K562 (cell line): ENCODE measurements at regions not wholly inside any gene's neighbourhood (a gene's known extent, or its start where the extent isn't known, plus 50 kb on each side); places are given as distances from the start of the nearest gene placed in this dataset.

Source experiments
- ATAC-seq: fragments of 200-7000 bp; cut with Tn5 transposase; 3 replicates; pipeline ENCODE4 v1.9.1; 2020; ENCODE audit warnings: moderate library complexity
- BruUV-seq: library from RNA; stranded (reverse); fragments of 400-500 nt; replicated peaks from 2 replicates; lab custom pipeline; 2021; lab: Mats Ljungman, UMichigan
- CTCF ChIA-PET: fragments of 300-600 bp; formaldehyde crosslinking; extraction: SDS; loops from one replicate; lab custom pipeline; 2021; ENCODE audit warnings: low intra/inter-chr PET ratio; lab: Yijun Ruan, JAX
- POLR2A ChIA-PET: fragments of 300-600, 350-650 bp; sonication (Branson Sonifier 250); formaldehyde crosslinking; extraction: SDS; loops from one replicate; lab custom pipeline; 2021; ENCODE audit warnings: antibody characterized with exemption, inconsistent platforms; lab: Yijun Ruan, JAX
- DNase-seq, 4 experiments: peaks; one replicate each; pipeline versions ENCODE4 v3.0.0 to v3.0.0-alpha.2; 2011 to 2018; ENCODE audit warnings: low spot score in 3 of 4, mixed read lengths in 3 of 4; ENCODE audit errors: extremely low read depth in 1 of 4
- FAIRE-seq: peaks from 2 replicates; lab custom pipeline; 2011; peaks lifted over from hg19 to GRCh38; lab: Jason Lieb, UNC
- H2AFZ ChIP-seq: 2 replicates; pipeline ENCODE4 v1.6.0; 2011; ENCODE audit warnings: low read depth, low read length, control low read depth, inconsistent platforms
- H3K27ac ChIP-seq: fragments of 200-600 bp; 3 replicates; pipeline ENCODE4 v1.8.0; 2011; ENCODE audit warnings: low read depth, mild to moderate bottlenecking, control low read depth, inconsistent platforms, low read length, moderate library complexity, mixed read lengths; ENCODE audit errors: extremely low read depth
- H3K27me3 ChIP-seq, 2 experiments: fragments of 300-600 bp in 1 of 2; 2 replicates in 1 of 2; 3 replicates in 1 of 2; pipeline versions ENCODE4 v1.6.0 to v1.8.0; 2011; ENCODE audit warnings: inconsistent platforms in 2 of 2, low read length in 2 of 2, mild to moderate bottlenecking in 1 of 2, mixed read lengths in 1 of 2, moderate library complexity in 1 of 2; ENCODE audit not compliant: control insufficient read depth in 2 of 2, insufficient read depth in 2 of 2
- H3K36me3 ChIP-seq: fragments of 300-600 bp; 3 replicates; pipeline ENCODE4 v1.8.0; 2011; ENCODE audit warnings: mild to moderate bottlenecking, low read length, inconsistent platforms; ENCODE audit not compliant: control insufficient read depth, insufficient read depth
- H3K4me1 ChIP-seq, 2 experiments: fragments of 200-600 bp in 1 of 2; replicated peaks in 1 of 2; 2 replicates in 1 of 2; 3 replicates in 1 of 2; pipeline versions ENCODE4 v1.5.1 to v1.8.0; 2011; ENCODE audit warnings: inconsistent platforms in 2 of 2, low read length in 2 of 2, mild to moderate bottlenecking in 1 of 2, mixed read lengths in 1 of 2, moderate library complexity in 1 of 2; ENCODE audit not compliant: control insufficient read depth in 2 of 2, insufficient read depth in 2 of 2
- H3K4me2 ChIP-seq: 2 replicates; pipeline ENCODE4 v1.6.1; 2011; ENCODE audit warnings: low read length, control low read depth, inconsistent platforms, mixed read lengths; ENCODE audit not compliant: insufficient read depth
- H3K4me3 ChIP-seq: fragments of 200-600 bp; sonication (generic), shearing (Covaris generic); 2 replicates; pipeline ENCODE4 v1.5.1; 2016; ENCODE audit warnings: control low read depth, inconsistent platforms
- H3K79me2 ChIP-seq: fragments of 200-600 bp; 3 replicates; pipeline ENCODE4 v1.8.0; 2011; ENCODE audit warnings: low read length, inconsistent platforms; ENCODE audit not compliant: control insufficient read depth, insufficient read depth
- H3K9ac ChIP-seq, 2 experiments: 2 replicates each; pipeline versions ENCODE4 v1.6.0 to v1.6.1; 2011; ENCODE audit warnings: low read depth in 2 of 2, low read length in 2 of 2, control low read depth in 1 of 2, inconsistent platforms in 1 of 2, mild to moderate bottlenecking in 1 of 2, mixed read lengths in 1 of 2; ENCODE audit not compliant: insufficient read depth in 1 of 2
- H3K9me1 ChIP-seq: one replicate; pipeline ENCODE4 v1.6.0; 2011; ENCODE audit warnings: inconsistent platforms, mild to moderate bottlenecking, low read length, moderate library complexity; ENCODE audit not compliant: control insufficient read depth, insufficient read depth
- H3K9me3 ChIP-seq: replicated peaks from 2 replicates; pipeline ENCODE4 v1.5.1; 2011; ENCODE audit warnings: low read depth, low read length, inconsistent platforms; ENCODE audit not compliant: control insufficient read depth, insufficient read depth
- H4K20me1 ChIP-seq: replicated peaks from 2 replicates; pipeline ENCODE4 v1.6.1; 2011; ENCODE audit warnings: low read length, inconsistent platforms, mixed read lengths; ENCODE audit not compliant: control insufficient read depth, insufficient read depth
- BHLHE40 ChIP-seq: IDR thresholded peaks from 2 replicates; pipeline ENCODE4 v1.6.1; 2011; ENCODE audit warnings: low read length, improper control_type of control experiment
- CC2D1A ChIP-seq: fragments of 450-650 bp; IDR thresholded peaks from 2 replicates; pipeline ENCODE4 v1.6.1; 2017; ENCODE audit warnings: mild to moderate bottlenecking
- CTBP1 ChIP-seq: fragments of 450-650 bp; IDR thresholded peaks from 2 replicates; pipeline ENCODE4 v1.6.1; 2016; ENCODE audit warnings: borderline replicate concordance
- EHMT2 ChIP-seq: fragments of 450-650 bp; IDR thresholded peaks from 2 replicates; pipeline ENCODE4 v1.6.1; 2018; ENCODE audit warnings: antibody characterized with exemption
- FOXA1 ChIP-seq: fragments of 450-650 bp; IDR thresholded peaks from 2 replicates; pipeline ENCODE4 v1.6.1; 2016; ENCODE audit warnings: mild to moderate bottlenecking, borderline replicate concordance
- GATAD2A ChIP-seq: fragments of 450-650 bp; IDR thresholded peaks from 2 replicates; pipeline ENCODE4 v1.6.1; 2017
- KLF16 ChIP-seq: IDR thresholded peaks from 2 replicates; pipeline ENCODE4 v1.6.1; 2016; ENCODE audit warnings: antibody characterized with exemption
- NBN ChIP-seq: fragments of 450-650 bp; IDR thresholded peaks from 2 replicates; pipeline ENCODE4 v1.6.1; 2016; ENCODE audit warnings: low read depth, mild to moderate bottlenecking
- NCOA4 ChIP-seq: fragments of 450-650 bp; IDR thresholded peaks from 2 replicates; pipeline ENCODE4 v1.6.1; 2018; ENCODE audit warnings: mild to moderate bottlenecking; ENCODE audit not compliant: partially characterized antibody
- NCOA6 ChIP-seq: fragments of 450-650 bp; IDR thresholded peaks from 2 replicates; pipeline ENCODE4 v1.6.1; 2017; ENCODE audit warnings: mild to moderate bottlenecking
- PREB ChIP-seq: sonication (generic); formaldehyde crosslinking; IDR thresholded peaks from 2 replicates; pipeline ENCODE4 v1.8.1; 2023; ENCODE audit warnings: mild to moderate bottlenecking, missing genetic modification reagents
- RNF2 ChIP-seq: sonication (generic); IDR thresholded peaks from 2 replicates; pipeline ENCODE4 v1.6.1; 2016
- SRF ChIP-seq, 2 experiments: fragments of 250-450, 450-650 bp in 1 of 2; sonication (Bioruptor Pico) in 1 of 2; sonication (generic) in 1 of 2; formaldehyde crosslinking; IDR thresholded peaks; 2 replicates each; pipeline versions ENCODE4 v1.5.0 to v1.5.1; 2020 to 2022; ENCODE audit warnings: mild to moderate bottlenecking in 1 of 2, missing genetic modification reagents in 1 of 2
- STAT5A ChIP-seq: IDR thresholded peaks from 2 replicates; pipeline ENCODE4 v1.6.1; 2012; ENCODE audit warnings: low read length, inconsistent platforms, borderline replicate concordance
- TAF9B ChIP-seq: fragments of 450-650 bp; IDR thresholded peaks from 2 replicates; pipeline ENCODE4 v1.6.1; 2018; ENCODE audit warnings: mild to moderate bottlenecking; ENCODE audit not compliant: partially characterized antibody
- ZEB2 ChIP-seq: fragments of 450-650 bp; IDR thresholded peaks from 2 replicates; pipeline ENCODE4 v1.6.1; 2016
- ZNF146 ChIP-seq: IDR thresholded peaks from one replicate; pipeline ENCODE4 v1.6.1; 2018; ENCODE audit warnings: missing compliant biosample characterization; ENCODE audit not compliant: unreplicated experiment
- ZNF431 ChIP-seq: sonication (generic); formaldehyde crosslinking; IDR thresholded peaks from 2 replicates; pipeline ENCODE4 v1.8.0; 2022; ENCODE audit warnings: mild to moderate bottlenecking, missing genetic modification reagents
- WGBS: fragments of 100-300 bp; shearing (Covaris generic); methylation state at CpG from one replicate; pipeline ENCODE4 v1.1.6; 2016; ENCODE audit warnings: low coverage, mixed read lengths; ENCODE audit not compliant: insufficient coverage; ENCODE audit errors: missing lambda C conversion rate; 5-methylcytosine and 5-hydroxymethylcytosine counted together
- in situ Hi-C: fragments of 300-500 bp; cut with MboI; formaldehyde crosslinking; loops from 4 replicates; pipeline ENCODE4 v1.15.0; 2018; ENCODE audit warnings: inconsistent platforms, mixed read lengths
- intact Hi-C: fragments of 100-400 bp; cut with micrococcal nuclease; formaldehyde crosslinking; loops from 2 replicates; pipeline ENCODE4 v1.14.2; 2022

- Histone ChIP-seq H3K27me3 (no peaks in the 10 kb centered on the region), H3K4me1 (no peaks in the 10 kb centered on the region), H3K4me3 (no peak overlapping the region)
- no peak for TF ChIP-seq ZNF431 (CRISPR knock-in tag)
- no peak for TF ChIP-seq SRF (CRISPR knock-in tag; IDR thresholded peaks at IDR 0.05)
- TF ChIP-seq NCOA4 = no peak
- TF ChIP-seq CC2D1A = no peak
- no peak for TF ChIP-seq GATAD2A
- TF ChIP-seq NCOA6 = no peak
- TF ChIP-seq RNF2 = no peak
- TF ChIP-seq ZNF146 (CRISPR knock-in tag) = no peak
- no peak for TF ChIP-seq KLF16
- no peak for TF ChIP-seq CTBP1
- no peak for TF ChIP-seq TAF9B
- no peak for TF ChIP-seq ZEB2
- no peak for TF ChIP-seq BHLHE40
- no peak for TF ChIP-seq FOXA1
- no peak for TF ChIP-seq EHMT2
- TF ChIP-seq STAT5A = no peak
- no peak for TF ChIP-seq NBN
- no peak for TF ChIP-seq PREB (CRISPR knock-in tag)
- TF ChIP-seq, all 486 proteins: peak for 0
- 0% methylated on average over 4 of the region's 4 CpGs for WGBS
- DNase-seq (no peak), ATAC-seq (no peak), FAIRE-seq (no peak)
- Histone ChIP-seq H3K79me2 (no peaks in the 10 kb centered on the region), H4K20me1 (no peaks in the 10 kb centered on the region), H3K4me2 (no peak overlapping the region), H3K27ac (no peak overlapping the region), H3K9me3 (no peaks in the 10 kb centered on the region), H3K36me3 (no peaks in the 10 kb centered on the region), H3K9me1 (no peaks in the 10 kb centered on the region), H2AFZ (no peak overlapping the region), H3K9ac (no peak overlapping the region)
- ChIA-PET POLR2A (no interaction called here), CTCF (no interaction called here)
- in situ Hi-C loops = no loop called here
- intact Hi-C loops = no loop called here
- no TSS peak for BruUV-seq
Measured at GRCh38 chr2:104444392-104444791, 409.5 kb upstream of the POU3F3 start.
